ENCODE measurements at regions not wholly inside any gene's neighbourhood (a gene's known extent, or its start where the extent isn't known, plus 50 kb on each side); places are given as distances from the start of the nearest gene placed in this dataset.

- no peak for DNase-seq (ENCODE audit: low read depth)
Observed at GRCh38 chr18:7288544-7288943, 57.7 kb downstream of the LRRC30 start.

- no peak for DNase-seq (ENCODE audit: low read depth)
Observed at GRCh38 chr18:7290077-7290476, 59.2 kb downstream of the LRRC30 start.

- DNase-seq (ENCODE audit: low read depth) = no peak
Observed at GRCh38 chr18:7291046-7291445, 60.2 kb downstream of the LRRC30 start.

GRCh38 chr18:7298149-7298548 lies 67.3 kb downstream of the LRRC30 start:
- no peak for DNase-seq (ENCODE audit: low read depth)

- DNase-seq (ENCODE audit: low read depth) = no peak
Observed at GRCh38 chr18:7301094-7301493, 70.2 kb downstream of the LRRC30 start.

- DNase-seq (ENCODE audit: low read depth) = no peak
Observed at GRCh38 chr18:7303316-7304060, 72.6 kb downstream of the LRRC30 start.

- DNase-seq (ENCODE audit: low read depth) = no peak
Observed at GRCh38 chr18:7304061-7304370, 73.1 kb downstream of the LRRC30 start.

GRCh38 chr18:7305416-7305815 lies 74.5 kb downstream of the LRRC30 start:
- DNase-seq (ENCODE audit: low read depth) = no peak

- no peak for DNase-seq (ENCODE audit: low read depth)
Observed at GRCh38 chr18:7307030-7307429, 76.1 kb downstream of the LRRC30 start.

GRCh38 chr18:7307526-7307925 lies 76.6 kb downstream of the LRRC30 start:
- DNase-seq (ENCODE audit: low read depth) = no peak

- peak; percentile 52 for DNase-seq (ENCODE audit: low read depth)
Observed at GRCh38 chr18:7317804-7318231, 86.9 kb downstream of the LRRC30 start.

GRCh38 chr18:7319161-7319560 lies 88.3 kb downstream of the LRRC30 start:
- DNase-seq (ENCODE audit: low read depth) = no peak

GRCh38 chr18:7321831-7322230 lies 90.9 kb downstream of the LRRC30 start:
- no peak for DNase-seq (ENCODE audit: low read depth)

- no peak for DNase-seq (ENCODE audit: low read depth)
Observed at GRCh38 chr18:7322817-7323485, 92.1 kb downstream of the LRRC30 start.

- peak; percentile 35 for DNase-seq (ENCODE audit: low read depth)
Observed at GRCh38 chr18:7325126-7325430, 94.2 kb downstream of the LRRC30 start.

- DNase-seq (ENCODE audit: low read depth) = peak; percentile 11
Observed at GRCh38 chr18:7329016-7329415, 98.1 kb downstream of the LRRC30 start.

GRCh38 chr18:7332452-7332851 lies 101.6 kb downstream of the LRRC30 start:
- DNase-seq (ENCODE audit: low read depth) = no peak

- DNase-seq (ENCODE audit: low read depth) = peak; percentile 12
Observed at GRCh38 chr18:7333025-7333562, 102.2 kb downstream of the LRRC30 start.

GRCh38 chr18:7334973-7335568 lies 104.2 kb downstream of the LRRC30 start:
- DNase-seq (ENCODE audit: low read depth) = no peak

GRCh38 chr18:7336623-7337022 lies 105.7 kb downstream of the LRRC30 start:
- no peak for DNase-seq (ENCODE audit: low read depth)

- DNase-seq (ENCODE audit: low read depth) = peak; percentile 14
Observed at GRCh38 chr18:7338846-7339245, 108.0 kb downstream of the LRRC30 start.

- DNase-seq (ENCODE audit: low read depth) = no peak
Observed at GRCh38 chr18:7341581-7342337, 110.9 kb downstream of the LRRC30 start.
